Memory B cell (primary cell): ENCODE measurements at regions not wholly inside any gene's neighbourhood (a gene's known extent, or its start where the extent isn't known, plus 50 kb on each side); places are given as distances from the start of the nearest gene placed in this dataset.

Source experiments
- ATAC-seq: fragments of 150-1000 bp; cut with Tn5 transposase; 2 replicates; pipeline ENCODE4 v1.10.0; 2021; ENCODE audit warnings: low read depth, mild to moderate bottlenecking, moderate library complexity
- DNase-seq, 2 donors: peaks; one replicate each; pipeline ENCODE4 v3.0.0; 2022; ENCODE audit warnings: low spot score in 2 of 2
- H3K27ac Mint-ChIP-seq: one replicate; pipeline ENCODE4 v1.8.0; 2022; ENCODE audit warnings: mild to moderate bottlenecking, moderate library complexity, mixed read lengths
- H3K27me3 Mint-ChIP-seq: one replicate; pipeline ENCODE4 v1.8.0; 2022; ENCODE audit warnings: mixed read lengths
- H3K36me3 Mint-ChIP-seq: one replicate; pipeline ENCODE4 v1.8.0; 2022; ENCODE audit warnings: mild to moderate bottlenecking, mixed read lengths
- H3K4me1 Mint-ChIP-seq: one replicate; pipeline ENCODE4 v1.8.0; 2022; ENCODE audit warnings: mixed read lengths
- H3K4me3 Mint-ChIP-seq: one replicate; pipeline ENCODE4 v1.8.0; 2022; ENCODE audit warnings: mild to moderate bottlenecking, moderate library complexity, mixed read lengths
- H3K9me3 Mint-ChIP-seq: one replicate; pipeline ENCODE4 v1.8.0; 2022; ENCODE audit warnings: mixed read lengths

DNA sequence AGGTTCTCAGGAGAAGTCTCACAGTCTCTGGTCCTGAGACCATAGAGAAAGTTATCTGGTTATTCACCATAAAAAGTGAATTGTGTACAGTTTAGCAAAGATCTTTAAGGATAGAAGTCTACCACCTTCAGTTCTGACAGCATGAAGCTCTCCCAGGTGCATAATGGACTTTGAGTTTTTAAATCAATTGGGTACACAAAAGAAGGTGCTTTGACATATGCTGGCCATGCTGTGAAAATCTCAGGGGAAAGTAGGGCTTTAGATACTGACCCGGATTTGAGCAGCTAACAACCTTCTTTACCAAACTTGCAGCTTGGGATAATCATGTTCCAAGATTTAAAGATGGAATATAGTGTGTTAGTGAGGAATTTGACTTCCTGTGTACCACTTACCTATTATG lies 264.2 kb downstream of the ZSWIM6 start:
- Mint-ChIP-seq H3K27ac (no peak overlapping the region), H3K9me3 (no peaks in the 10 kb centered on the region), H3K4me1 (peaks cover 2% of the 10 kb centered on the region), H3K27me3 (peaks cover 13% of the 10 kb centered on the region), H3K36me3 (no peaks in the 10 kb centered on the region), H3K4me3 (no peak overlapping the region)
- ATAC-seq (no peak), DNase-seq (no peak)

DNA sequence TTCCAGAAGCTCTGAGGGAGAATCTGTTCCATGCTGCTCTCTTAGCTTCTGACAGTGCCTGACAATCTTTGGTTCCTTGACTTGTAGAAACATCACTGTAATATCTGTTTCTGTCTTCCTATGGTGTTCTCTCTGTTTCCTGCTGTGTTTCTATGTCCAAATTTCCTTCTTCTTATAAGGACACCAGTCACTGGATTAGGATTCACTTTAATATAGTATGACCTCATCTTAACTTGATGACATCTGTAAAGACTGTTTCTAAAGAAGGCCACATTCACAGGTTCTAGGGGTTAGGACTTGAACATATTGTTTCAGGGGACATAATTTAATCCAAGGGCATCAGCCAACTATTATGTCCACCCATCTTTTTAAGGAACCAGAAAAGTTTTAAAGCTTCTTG lies 265.6 kb downstream of the ZSWIM6 start:
- no peaks in the 10 kb centered on the region for H3K9me3 Mint-ChIP-seq
- DNase-seq: no peak

DNA sequence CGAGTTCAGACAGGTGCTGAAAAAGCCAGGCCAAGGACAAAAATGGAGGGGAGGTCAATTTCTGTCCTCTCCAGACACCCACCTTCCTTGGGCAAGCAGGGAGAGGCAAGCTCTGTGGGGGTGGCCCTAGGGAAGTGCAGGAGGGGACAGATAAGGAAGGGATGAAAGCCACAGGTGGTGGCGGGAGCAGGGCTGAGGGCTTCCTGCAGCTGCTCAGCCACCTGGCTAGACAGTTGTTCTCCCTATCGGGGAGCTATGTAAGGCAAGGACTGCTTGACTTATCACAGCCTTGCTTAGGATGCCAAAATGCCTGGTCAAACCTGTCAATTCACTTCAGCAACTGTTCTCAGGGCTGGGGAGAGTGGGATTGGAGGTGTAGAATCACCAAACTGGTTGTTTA lies 266.1 kb downstream of the ZSWIM6 start:
- Mint-ChIP-seq H3K9me3 (no peaks in the 10 kb centered on the region), H3K27me3 (peaks cover 13% of the 10 kb centered on the region)

More for the DNA sequence above, 265.6 kb downstream of the ZSWIM6 start:
- Mint-ChIP-seq H3K4me3 (no peak overlapping the region), H3K36me3 (no peaks in the 10 kb centered on the region), H3K27me3 (peaks cover 15% of the 10 kb centered on the region), H3K4me1 (peaks cover 2% of the 10 kb centered on the region), H3K27ac (no peak overlapping the region)
- no peak for ATAC-seq

GRCh38 chr5:61599370-61600122 lies 267.5 kb downstream of the ZSWIM6 start:
- no peak for DNase-seq

More for the DNA sequence above, 266.1 kb downstream of the ZSWIM6 start:
- no peaks in the 10 kb centered on the region for H3K36me3 Mint-ChIP-seq
- H3K4me1 Mint-ChIP-seq: peaks cover 2% of the 10 kb centered on the region
- H3K27ac Mint-ChIP-seq: no peak overlapping the region
- no peak for ATAC-seq
- no peak for DNase-seq
- no peak overlapping the region for H3K4me3 Mint-ChIP-seq

DNA sequence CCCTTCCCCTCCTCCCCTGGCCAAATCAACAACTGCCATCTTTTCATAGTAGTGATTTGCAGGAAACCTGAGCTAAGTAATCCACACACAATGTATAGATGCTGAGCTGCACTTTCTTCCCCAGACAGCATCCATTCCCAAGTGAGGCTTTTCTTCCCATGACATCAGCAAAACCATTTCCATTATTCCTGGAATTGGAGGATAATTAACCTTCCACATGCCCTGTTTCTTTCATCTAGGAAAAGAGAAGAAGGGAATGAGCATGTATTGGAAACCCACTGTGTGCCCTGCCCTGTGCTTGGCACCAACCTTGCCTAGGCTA lies 268.0 kb downstream of the ZSWIM6 start:
- ATAC-seq (no peak), DNase-seq (no peak)
- Mint-ChIP-seq H3K36me3 (no peaks in the 10 kb centered on the region), H3K9me3 (no peaks in the 10 kb centered on the region), H3K27me3 (peaks cover 17% of the 10 kb centered on the region), H3K27ac (no peak overlapping the region), H3K4me3 (no peak overlapping the region), H3K4me1 (peaks cover 2% of the 10 kb centered on the region)

More at GRCh38 chr5:61599370-61600122, 267.5 kb downstream of the ZSWIM6 start:
- H3K27me3 Mint-ChIP-seq: peaks cover 16% of the 10 kb centered on the region
- H3K36me3 Mint-ChIP-seq: no peaks in the 10 kb centered on the region
- no peak overlapping the region for H3K4me3 Mint-ChIP-seq
- no peak overlapping the region for H3K27ac Mint-ChIP-seq
- ATAC-seq: no peak
- no peaks in the 10 kb centered on the region for H3K9me3 Mint-ChIP-seq
- H3K4me1 Mint-ChIP-seq: peaks cover 2% of the 10 kb centered on the region

- no peak for ATAC-seq
- Mint-ChIP-seq H3K4me1 (peaks cover 2% of the 10 kb centered on the region), H3K27ac (no peak overlapping the region), H3K36me3 (no peaks in the 10 kb centered on the region), H3K9me3 (no peaks in the 10 kb centered on the region), H3K27me3 (peaks cover 21% of the 10 kb centered on the region), H3K4me3 (no peak overlapping the region)
- no peak for DNase-seq
These were observed 269.0 kb downstream of the ZSWIM6 start for GRCh38 chr5:61600945-61601511.

DNA sequence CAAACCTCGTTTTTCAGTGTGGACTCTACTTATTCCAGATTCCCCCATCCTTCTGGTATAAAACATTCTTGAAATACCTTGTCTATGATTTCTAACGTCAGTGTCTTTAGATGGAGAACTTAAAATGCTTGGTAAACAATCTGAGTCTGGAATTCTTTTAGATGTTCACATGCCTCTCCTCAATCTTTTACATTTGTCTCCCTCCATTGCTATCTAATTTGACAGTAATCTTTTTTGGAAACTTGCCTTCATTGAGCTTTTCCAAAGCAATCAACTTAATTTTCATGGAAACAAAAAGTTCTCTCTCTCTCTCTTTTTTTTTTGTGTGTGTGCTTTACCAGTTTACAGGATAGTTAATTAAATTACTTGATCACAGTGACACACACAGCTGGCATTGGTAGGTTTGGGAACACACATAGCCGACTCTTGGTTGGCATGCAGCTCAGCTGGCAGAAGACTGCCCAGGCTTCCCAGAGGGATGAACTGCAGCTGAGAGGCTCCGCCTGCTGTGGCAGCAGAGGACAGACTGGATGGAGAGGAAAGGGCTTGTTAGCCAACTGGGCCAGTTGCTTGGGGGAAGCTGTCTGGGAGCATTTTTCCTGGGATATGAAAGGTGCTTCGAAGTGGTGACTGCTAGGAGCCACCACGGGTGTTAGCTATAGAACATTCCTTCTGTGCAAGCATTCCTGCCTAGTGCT lies 271.3 kb downstream of the ZSWIM6 start:
- H3K4me1 Mint-ChIP-seq: peaks cover 5% of the 10 kb centered on the region

GRCh38 chr5:61604076-61605025 lies 272.3 kb downstream of the ZSWIM6 start:
- peaks cover 3% of the 10 kb centered on the region for H3K4me1 Mint-ChIP-seq
- H3K27ac Mint-ChIP-seq: no peak overlapping the region
- H3K36me3 Mint-ChIP-seq: peaks cover 2% of the 10 kb centered on the region
- peaks cover 28% of the 10 kb centered on the region for H3K27me3 Mint-ChIP-seq
- no peak for DNase-seq
- no peak for ATAC-seq
- H3K4me3 Mint-ChIP-seq: no peak overlapping the region
- H3K9me3 Mint-ChIP-seq: no peaks in the 10 kb centered on the region

More for the DNA sequence above, 271.3 kb downstream of the ZSWIM6 start:
- Mint-ChIP-seq H3K27ac (no peak overlapping the region), H3K36me3 (peaks cover 2% of the 10 kb centered on the region), H3K27me3 (peaks cover 30% of the 10 kb centered on the region), H3K4me3 (no peak overlapping the region), H3K9me3 (no peaks in the 10 kb centered on the region)
- no peak for ATAC-seq
- no peak for DNase-seq

DNA sequence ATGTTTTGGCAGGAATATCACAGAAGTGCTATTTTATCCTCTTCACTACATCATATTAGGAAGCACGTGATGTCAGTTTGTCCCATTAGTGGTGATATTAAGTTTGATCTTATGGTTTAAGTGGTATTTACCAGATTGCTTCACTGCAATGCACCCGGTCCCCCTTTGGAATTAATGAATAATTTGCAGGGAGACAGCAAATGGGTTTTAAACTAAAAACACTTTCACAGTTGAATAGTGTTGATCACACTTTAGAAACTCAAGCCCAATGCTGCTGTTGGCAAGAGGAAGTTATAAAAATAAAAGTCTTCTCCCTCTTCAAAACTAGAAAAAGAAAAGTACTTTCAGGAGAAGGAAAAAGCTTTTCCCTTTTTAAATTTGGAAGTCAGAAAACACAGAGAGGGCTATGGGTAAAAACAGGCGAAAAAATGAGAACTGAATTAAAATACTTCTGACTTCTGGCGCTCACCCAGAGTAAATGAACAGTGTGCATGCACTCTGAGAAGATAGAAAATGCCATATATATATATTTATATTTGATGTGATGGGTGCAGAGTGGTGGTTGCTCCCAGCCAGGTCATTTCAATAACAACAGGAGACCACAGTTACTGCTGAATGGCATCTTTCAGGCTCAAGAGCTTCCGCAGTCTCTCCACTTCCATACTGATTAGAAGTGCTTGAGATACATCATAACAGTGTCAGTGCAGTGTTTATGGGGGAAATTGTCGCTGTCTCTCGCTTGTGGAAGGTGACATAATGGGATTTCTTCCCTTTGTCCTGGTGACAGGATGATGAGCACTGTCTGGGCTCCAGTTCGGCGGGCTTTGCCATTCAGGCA lies 278.0 kb downstream of the ZSWIM6 start:
- Mint-ChIP-seq H3K27ac (no peak overlapping the region), H3K4me3 (no peak overlapping the region), H3K4me1 (peaks cover 3% of the 10 kb centered on the region), H3K27me3 (peaks cover 23% of the 10 kb centered on the region), H3K36me3 (peaks cover 2% of the 10 kb centered on the region), H3K9me3 (no peaks in the 10 kb centered on the region)
- no peak for ATAC-seq
- no peak for DNase-seq

- Mint-ChIP-seq H3K36me3 (peaks cover 2% of the 10 kb centered on the region), H3K4me1 (peaks cover 3% of the 10 kb centered on the region), H3K27ac (no peak overlapping the region), H3K9me3 (no peaks in the 10 kb centered on the region), H3K4me3 (no peak overlapping the region), H3K27me3 (peaks cover 19% of the 10 kb centered on the region)
- no peak for ATAC-seq
- DNase-seq: no peak
These were observed 278.6 kb downstream of the ZSWIM6 start for GRCh38 chr5:61610678-61611024.

DNA sequence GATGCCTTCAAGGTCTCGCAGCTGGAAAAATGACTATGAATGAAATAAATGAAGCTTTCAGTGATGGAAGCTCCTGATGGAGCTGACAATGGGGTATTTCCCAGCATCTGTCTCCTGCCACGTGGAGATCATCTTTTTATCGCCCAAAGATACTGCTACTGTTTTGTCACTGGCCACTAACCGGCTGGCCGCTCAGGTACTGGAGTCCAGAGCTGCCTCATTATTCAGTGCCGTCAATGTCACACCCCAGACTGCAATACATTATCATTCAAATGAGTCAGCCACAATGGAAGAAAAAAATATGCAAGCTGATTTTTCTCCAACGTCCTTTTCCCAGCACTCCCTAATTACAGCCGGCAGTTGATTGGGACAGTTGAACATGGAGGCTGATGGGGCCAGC lies 280.4 kb downstream of the ZSWIM6 start:
- DNase-seq: no peak
- Mint-ChIP-seq H3K27ac (no peak overlapping the region), H3K36me3 (no peaks in the 10 kb centered on the region), H3K27me3 (peaks cover 9% of the 10 kb centered on the region), H3K9me3 (no peaks in the 10 kb centered on the region), H3K4me3 (no peak overlapping the region), H3K4me1 (no peaks in the 10 kb centered on the region)
- ATAC-seq: no peak

DNA sequence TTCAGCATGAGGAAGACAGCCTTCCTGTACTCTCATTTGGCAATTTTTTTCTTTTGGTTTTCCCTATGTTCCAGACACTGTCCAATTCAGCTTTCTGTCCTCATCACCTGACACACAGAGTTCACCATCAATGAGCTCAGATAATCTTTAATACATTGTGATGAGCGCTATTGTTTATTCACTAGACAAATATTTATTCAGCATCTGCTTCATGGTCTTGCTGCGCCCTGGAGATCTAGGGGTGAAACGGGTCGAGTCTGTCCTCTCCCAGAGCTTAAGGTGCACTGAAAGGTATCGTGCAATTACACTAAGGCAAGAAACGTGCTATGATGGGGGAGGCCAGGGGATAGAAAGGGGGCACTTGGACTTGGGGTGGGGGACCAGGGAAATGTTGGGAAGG lies 281.6 kb downstream of the ZSWIM6 start:
- Mint-ChIP-seq H3K27me3 (peaks cover 8% of the 10 kb centered on the region), H3K36me3 (no peaks in the 10 kb centered on the region), H3K4me1 (no peaks in the 10 kb centered on the region), H3K9me3 (no peaks in the 10 kb centered on the region), H3K4me3 (no peak overlapping the region), H3K27ac (no peak overlapping the region)
- ATAC-seq (no peak), DNase-seq (no peak)

DNA sequence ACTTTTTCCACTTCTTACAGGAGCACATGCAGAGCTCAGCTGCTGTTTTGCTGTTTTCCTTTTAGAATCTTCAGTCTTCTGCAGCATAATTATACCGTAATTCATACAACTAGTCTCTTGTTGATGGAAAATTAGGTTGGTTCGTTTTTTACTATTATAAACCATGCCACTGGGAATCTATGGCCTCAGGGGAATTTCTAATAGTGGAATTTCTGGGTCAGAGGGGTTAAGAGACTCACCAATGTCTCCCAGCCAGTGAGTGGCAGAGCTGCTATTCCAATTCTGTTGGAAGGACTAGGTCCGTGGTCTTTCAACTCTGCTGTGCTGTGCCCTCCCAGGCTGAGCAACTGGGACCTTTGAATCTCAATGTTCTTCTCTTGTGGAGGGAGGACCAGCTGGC lies 282.5 kb downstream of the ZSWIM6 start:
- Mint-ChIP-seq H3K27ac (no peak overlapping the region), H3K36me3 (no peaks in the 10 kb centered on the region), H3K4me3 (no peak overlapping the region), H3K27me3 (peaks cover 8% of the 10 kb centered on the region), H3K4me1 (peaks cover 4% of the 10 kb centered on the region), H3K9me3 (no peaks in the 10 kb centered on the region)
- DNase-seq: no peak
- ATAC-seq: no peak
